ENCODE measurements at regions not wholly inside any gene's neighbourhood (a gene's known extent, or its start where the extent isn't known, plus 50 kb on each side); places are given as distances from the start of the nearest gene placed in this dataset.

- Histone ChIP-seq H3K9me3 (no peaks in the 10 kb centered on the region), H3K36me3 (no peaks in the 10 kb centered on the region), H3K27me3 (no peaks in the 10 kb centered on the region), H3K4me3 (no peak overlapping the region), H3K27ac (replicated peaks in 1 of 4) (no peak overlapping the region), H3K4me1 (no peaks in the 10 kb centered on the region)
- TF ChIP-seq POLR2AphosphoS5 (IDR thresholded peaks at IDR 0.05) (no peak), POLR2A (IDR thresholded peaks at IDR 0.05; ENCODE audit: low read depth) (no peak), EP300 (IDR thresholded peaks at IDR 0.05) (no peak)
- TF ChIP-seq, protein P1, sequence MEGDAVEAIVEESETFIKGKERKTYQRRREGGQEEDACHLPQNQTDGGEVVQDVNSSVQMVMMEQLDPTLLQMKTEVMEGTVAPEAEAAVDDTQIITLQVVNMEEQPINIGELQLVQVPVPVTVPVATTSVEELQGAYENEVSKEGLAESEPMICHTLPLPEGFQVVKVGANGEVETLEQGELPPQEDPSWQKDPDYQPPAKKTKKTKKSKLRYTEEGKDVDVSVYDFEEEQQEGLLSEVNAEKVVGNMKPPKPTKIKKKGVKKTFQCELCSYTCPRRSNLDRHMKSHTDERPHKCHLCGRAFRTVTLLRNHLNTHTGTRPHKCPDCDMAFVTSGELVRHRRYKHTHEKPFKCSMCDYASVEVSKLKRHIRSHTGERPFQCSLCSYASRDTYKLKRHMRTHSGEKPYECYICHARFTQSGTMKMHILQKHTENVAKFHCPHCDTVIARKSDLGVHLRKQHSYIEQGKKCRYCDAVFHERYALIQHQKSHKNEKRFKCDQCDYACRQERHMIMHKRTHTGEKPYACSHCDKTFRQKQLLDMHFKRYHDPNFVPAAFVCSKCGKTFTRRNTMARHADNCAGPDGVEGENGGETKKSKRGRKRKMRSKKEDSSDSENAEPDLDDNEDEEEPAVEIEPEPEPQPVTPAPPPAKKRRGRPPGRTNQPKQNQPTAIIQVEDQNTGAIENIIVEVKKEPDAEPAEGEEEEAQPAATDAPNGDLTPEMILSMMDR (IDR thresholded peaks at IDR 0.05), result no peak
- DNase-seq (ENCODE audit: extremely low spot score), result no peak
- intact Hi-C loops (cut with DNase I), result no loop called here
- WGBS, result 79% methylated on average over 6 of the region's 6 CpGs
Measured at GRCh38 chr4:107265859-107266258, 229.7 kb upstream of the DKK2 start.

DNA sequence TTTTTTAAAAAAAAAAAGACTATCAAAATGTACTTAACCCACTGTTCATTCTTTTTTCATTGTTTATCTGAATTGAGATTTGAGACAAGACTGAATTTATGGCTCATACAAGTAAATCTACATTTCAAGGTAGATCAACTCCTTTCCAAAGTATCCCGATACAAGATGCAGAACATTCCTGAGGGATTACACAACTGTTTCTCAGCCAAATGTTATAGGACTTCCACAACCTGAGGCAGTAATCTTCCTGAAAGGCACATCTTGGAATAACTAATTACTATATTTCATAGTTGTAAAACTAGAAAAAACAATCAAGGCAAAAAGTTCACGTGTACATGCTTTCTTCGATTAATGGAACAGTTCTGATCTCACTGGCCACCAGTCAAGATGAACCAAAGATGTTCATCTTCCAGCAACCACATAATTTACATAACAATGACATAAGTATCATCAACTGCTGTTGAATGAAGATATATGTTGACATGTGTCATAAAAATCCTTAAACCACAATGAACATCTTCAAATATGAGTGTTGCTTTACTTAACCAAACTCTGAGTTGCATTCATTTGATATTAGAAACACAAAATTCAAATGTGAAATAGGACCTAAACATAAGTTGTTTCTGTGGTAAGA is 225.2 kb upstream of the DKK2 start:
- WGBS, result 71% methylated on average over 3 of the region's 3 CpGs
- intact Hi-C loops (cut with DNase I), result no loop called here
- no peak for DNase-seq (ENCODE audit: extremely low spot score)
- Histone ChIP-seq H3K27me3 (no peaks in the 10 kb centered on the region), H3K4me3 (no peak overlapping the region), H3K4me1 (no peaks in the 10 kb centered on the region), H3K9me3 (no peaks in the 10 kb centered on the region), H3K36me3 (no peaks in the 10 kb centered on the region), H3K27ac (replicated peaks in 1 of 4) (no peak overlapping the region)
- TF ChIP-seq POLR2A (IDR thresholded peaks at IDR 0.05; ENCODE audit: low read depth), result no peak

GRCh38 chr4:107258359-107258758 is 222.2 kb upstream of the DKK2 start:
- no peak for DNase-seq (ENCODE audit: extremely low spot score)
- no peaks in the 10 kb centered on the region for H3K4me1 ChIP-seq
- 90% methylated on average over 2 of the region's 2 CpGs for WGBS
- no peak overlapping the region for H3K4me3 ChIP-seq
- intact Hi-C loops (cut with DNase I), result no loop called here
- H3K27me3 ChIP-seq, result no peaks in the 10 kb centered on the region
- H3K27ac ChIP-seq (replicated peaks in 1 of 4), result no peak overlapping the region
- no peaks in the 10 kb centered on the region for H3K9me3 ChIP-seq
- H3K36me3 ChIP-seq, result no peaks in the 10 kb centered on the region
- no peak for TF ChIP-seq POLR2A (IDR thresholded peaks at IDR 0.05; ENCODE audit: low read depth)

- H3K9me3 ChIP-seq, result no peaks in the 10 kb centered on the region
- H3K27me3 ChIP-seq, result no peaks in the 10 kb centered on the region
- no peak for TF ChIP-seq POLR2AphosphoS5 (IDR thresholded peaks at IDR 0.05)
- TF ChIP-seq EP300 (IDR thresholded peaks at IDR 0.05), result no peak
- TF ChIP-seq, protein P1 (IDR thresholded peaks at IDR 0.05), result no peak
- TF ChIP-seq POLR2A (IDR thresholded peaks at IDR 0.05; ENCODE audit: low read depth), result no peak
- DNase-seq (ENCODE audit: extremely low spot score), result no peak
- H3K36me3 ChIP-seq, result no peaks in the 10 kb centered on the region
- 93% methylated on average over 2 of the region's 2 CpGs for WGBS
- H3K4me3 ChIP-seq, result no peak overlapping the region
- intact Hi-C loops (cut with DNase I), result no loop called here
- H3K4me1 ChIP-seq, result no peaks in the 10 kb centered on the region
- H3K27ac ChIP-seq (replicated peaks in 1 of 4), result no peak overlapping the region
Measured at GRCh38 chr4:107255596-107255995, 219.5 kb upstream of the DKK2 start.

GRCh38 chr4:107255114-107255513 is 219.0 kb upstream of the DKK2 start:
- Histone ChIP-seq H3K4me3 (no peak overlapping the region), H3K27me3 (no peaks in the 10 kb centered on the region), H3K36me3 (no peaks in the 10 kb centered on the region), H3K27ac (replicated peaks in 1 of 4) (no peak overlapping the region), H3K4me1 (no peaks in the 10 kb centered on the region), H3K9me3 (no peaks in the 10 kb centered on the region)
- intact Hi-C loops (cut with DNase I), result no loop called here
- no peak for DNase-seq (ENCODE audit: extremely low spot score)
- TF ChIP-seq EP300 (IDR thresholded peaks at IDR 0.05), result no peak
- TF ChIP-seq POLR2AphosphoS5 (IDR thresholded peaks at IDR 0.05), result no peak
- TF ChIP-seq, protein P1 (IDR thresholded peaks at IDR 0.05), result no peak
- WGBS, result 76% methylated on average over 1 of the region's 1 CpG

DNA sequence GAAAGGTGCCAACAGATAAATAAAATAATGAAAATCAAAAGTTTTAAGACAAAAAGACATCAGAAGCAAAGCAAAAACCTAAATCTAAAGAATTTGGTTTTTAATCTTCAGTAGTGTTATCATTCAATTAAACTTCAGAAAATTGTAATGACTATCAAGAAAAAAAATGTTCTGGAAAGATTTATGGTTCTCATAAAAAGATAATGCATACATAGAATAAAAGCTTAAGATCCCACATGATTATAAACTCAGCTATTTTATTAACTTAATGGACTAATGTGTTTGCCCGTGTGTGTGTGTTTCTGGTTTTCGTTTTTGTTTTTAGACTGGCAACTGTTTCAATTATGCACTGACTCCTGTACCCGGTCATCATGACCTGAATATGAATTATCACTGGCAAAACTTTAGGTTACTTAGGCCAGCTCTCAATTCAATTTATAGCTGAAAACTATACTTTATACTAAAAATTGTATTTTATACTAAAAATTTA is 217.5 kb upstream of the DKK2 start:
- no peak for TF ChIP-seq POLR2A (IDR thresholded peaks at IDR 0.05; ENCODE audit: low read depth)
- TF ChIP-seq EP300 (IDR thresholded peaks at IDR 0.05), result no peak
- TF ChIP-seq, protein P1 (IDR thresholded peaks at IDR 0.05), result no peak
- no peak for TF ChIP-seq POLR2AphosphoS5 (IDR thresholded peaks at IDR 0.05)
- no peaks in the 10 kb centered on the region for H3K27me3 ChIP-seq
- H3K4me1 ChIP-seq, result no peaks in the 10 kb centered on the region
- no peaks in the 10 kb centered on the region for H3K36me3 ChIP-seq
- no peak overlapping the region for H3K27ac ChIP-seq (replicated peaks in 1 of 4)
- intact Hi-C loops (cut with DNase I), result no loop called here
- no peak for DNase-seq (ENCODE audit: extremely low spot score)
- H3K9me3 ChIP-seq, result no peaks in the 10 kb centered on the region
- no peak overlapping the region for H3K4me3 ChIP-seq
- 79% methylated on average over 3 of the region's 3 CpGs for WGBS
